Progenitor cell of endocrine pancreas (in vitro differentiated cells): ENCODE measurements at regions not wholly inside any gene's neighbourhood (a gene's known extent, or its start where the extent isn't known, plus 50 kb on each side); places are given as distances from the start of the nearest gene placed in this dataset.

Experiments
- DNase-seq: peaks from one replicate; pipeline ENCODE4 v3.0.0; 2021; ENCODE audit warnings: low spot score; ENCODE audit not compliant: unreplicated experiment
- H3K27ac Mint-ChIP-seq: 2 replicates; pipeline ENCODE4 v1.8.0; 2021; ENCODE audit warnings: mild to moderate bottlenecking, moderate library complexity, mixed read lengths
- H3K27me3 Mint-ChIP-seq: 2 replicates; pipeline ENCODE4 v1.8.0; 2021; ENCODE audit warnings: mixed read lengths
- H3K36me3 Mint-ChIP-seq: 2 replicates; pipeline ENCODE4 v1.8.0; 2022; ENCODE audit warnings: mixed read lengths; ENCODE audit not compliant: insufficient read depth
- H3K4me1 Mint-ChIP-seq: 2 replicates; pipeline ENCODE4 v1.8.0; 2021; ENCODE audit warnings: low read depth, mixed read lengths
- H3K4me3 Mint-ChIP-seq: 2 replicates; pipeline ENCODE4 v1.8.0; 2021; ENCODE audit warnings: low read depth, mild to moderate bottlenecking, moderate library complexity, mixed read lengths
- H3K9me3 Mint-ChIP-seq: 2 replicates; pipeline ENCODE4 v1.8.0; 2021; ENCODE audit warnings: low read depth, mixed read lengths
- CTCF ChIP-seq: fragments of 200-600 bp; sonication (generic); IDR thresholded peaks from one replicate; pipeline ENCODE4 v1.5.0; 2021; ENCODE audit warnings: antibody characterized with exemption, mild to moderate bottlenecking; ENCODE audit not compliant: unreplicated experiment

DNA sequence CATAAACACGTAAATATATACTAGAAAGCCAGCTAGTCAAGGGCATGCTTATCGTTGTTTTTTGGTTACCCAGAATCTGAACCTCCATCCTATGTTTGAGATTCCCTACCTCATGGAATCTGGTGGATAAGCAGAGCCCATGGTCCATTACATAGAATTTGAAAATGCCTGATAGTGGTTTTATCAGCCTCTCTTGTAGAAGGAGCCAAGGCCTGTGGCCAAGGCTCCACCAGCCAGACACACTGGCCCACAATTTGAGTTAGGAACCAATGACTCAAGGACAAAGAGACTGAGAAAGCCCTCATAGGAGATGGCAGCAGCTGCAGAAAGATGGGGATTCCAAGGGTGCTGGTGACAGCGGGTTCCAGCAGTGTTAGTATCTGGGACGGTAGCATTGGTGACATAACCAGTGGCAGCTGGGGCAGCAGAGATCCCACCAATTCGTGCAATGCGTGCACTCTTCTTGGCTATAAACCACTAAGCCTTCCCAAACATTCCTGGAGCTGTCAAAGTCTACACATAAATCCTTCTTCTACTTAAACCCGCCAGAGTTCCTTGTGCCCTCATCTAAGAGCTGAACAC is 51.2 kb upstream of the RMDN2 start:
- no peak for TF ChIP-seq CTCF
- H3K36me3 Mint-ChIP-seq = no peaks in the 10 kb centered on the region
- peaks cover 4% of the 10 kb centered on the region for H3K9me3 Mint-ChIP-seq
- DNase-seq = no peak
- H3K27ac Mint-ChIP-seq = no peak overlapping the region
- H3K4me1 Mint-ChIP-seq = peaks cover 53% of the 10 kb centered on the region
- H3K27me3 Mint-ChIP-seq = peaks cover 9% of the 10 kb centered on the region
- H3K4me3 Mint-ChIP-seq = no peak overlapping the region

- peaks cover 4% of the 10 kb centered on the region for H3K9me3 Mint-ChIP-seq
- no peak for TF ChIP-seq CTCF
- H3K4me3 Mint-ChIP-seq = peak overlapping the region; percentile 42
- peaks cover 48% of the 10 kb centered on the region for H3K4me1 Mint-ChIP-seq
- H3K27ac Mint-ChIP-seq = no peak overlapping the region
- H3K27me3 Mint-ChIP-seq = peaks cover 9% of the 10 kb centered on the region
- H3K36me3 Mint-ChIP-seq = no peaks in the 10 kb centered on the region
- DNase-seq = no peak
Observed at GRCh38 chr2:37874470-37874869, 50.6 kb upstream of the RMDN2 start.
